Endothelial cell of umbilical vein (primary cell): ENCODE measurements at regions not wholly inside any gene's neighbourhood (a gene's known extent, or its start where the extent isn't known, plus 50 kb on each side); places are given as distances from the start of the nearest gene placed in this dataset.
"Not testable (repeated sequence)": the region's sequence is repeated elsewhere in the genome, so short reads cannot be mapped to it uniquely, and the experiment has no call there.

Experiments used
- BruUV-seq: library from RNA; stranded (reverse); fragments of 400-500 nt; replicated peaks from 2 replicates; lab custom pipeline; 2021; lab: Mats Ljungman, UMichigan
- CTCF ChIA-PET: fragments of 300-600, 350-600 bp; sonication (Branson Sonifier 250); formaldehyde crosslinking; loops from one replicate; lab custom pipeline; 2021; ENCODE audit warnings: antibody characterized with exemption, inconsistent platforms; lab: Charles Lee
- POLR2A ChIA-PET: fragments of 300-600, 350-600 bp; sonication (Branson Sonifier 250); formaldehyde crosslinking; loops from one replicate; lab custom pipeline; 2021; ENCODE audit warnings: antibody characterized with exemption, inconsistent platforms; lab: Charles Lee
- DNase-seq: peaks from one replicate; pipeline ENCODE4 v3.0.0-alpha.2; 2011; ENCODE audit warnings: low read depth, low spot score
- FAIRE-seq: peaks from 2 replicates; lab custom pipeline; 2011; peaks lifted over from hg19 to GRCh38; lab: Jason Lieb, UNC
- H2AFZ ChIP-seq: 2 replicates; pipeline ENCODE4 v1.6.0; 2012; ENCODE audit warnings: low read depth, low read length, control low read depth, inconsistent platforms
- H3K27ac ChIP-seq: 2 replicates; pipeline ENCODE4 v1.5.1; 2011; ENCODE audit warnings: low read depth, mild to moderate bottlenecking, control low read depth, low read length, moderate library complexity; ENCODE audit not compliant: insufficient read depth
- H3K27me3 ChIP-seq, 2 experiments: 2 replicates each; pipeline versions ENCODE4 v1.6.0 to v1.6.1; 2011; ENCODE audit warnings: low read length in 2 of 2, mixed read lengths in 1 of 2; ENCODE audit not compliant: control insufficient read depth in 2 of 2, insufficient read depth in 2 of 2
- H3K36me3 ChIP-seq, 2 experiments: 2 replicates in 1 of 2; 3 replicates in 1 of 2; pipeline ENCODE4 v1.5.1; 2011; ENCODE audit warnings: low read length in 2 of 2, mild to moderate bottlenecking in 1 of 2, moderate library complexity in 1 of 2; ENCODE audit not compliant: control insufficient read depth in 2 of 2, insufficient read depth in 2 of 2; ENCODE audit errors: extremely low read depth in 1 of 2
- H3K4me1 ChIP-seq: 3 replicates; pipeline ENCODE4 v1.5.1; 2011; ENCODE audit warnings: mild to moderate bottlenecking, low read length; ENCODE audit not compliant: control insufficient read depth, insufficient read depth; ENCODE audit errors: extremely low read depth
- H3K4me2 ChIP-seq: 2 replicates; pipeline ENCODE4 v1.6.1; 2011; ENCODE audit warnings: low read length, control low read depth, mixed read lengths; ENCODE audit not compliant: insufficient read depth
- H3K4me3 ChIP-seq, 3 experiments: fragments of 200-600 bp in 1 of 3; sonication (generic), shearing (Covaris generic) in 1 of 3; replicated peaks in 1 of 3; 2 replicates each; pipeline ENCODE4 v1.5.1; 2011 to 2016; ENCODE audit warnings: control low read depth in 3 of 3, low read length in 3 of 3, mild to moderate bottlenecking in 2 of 3, inconsistent platforms in 1 of 3, low read depth in 1 of 3, moderate library complexity in 1 of 3; ENCODE audit not compliant: insufficient read depth in 1 of 3
- H3K79me2 ChIP-seq: 2 replicates; pipeline ENCODE4 v1.6.0; 2012; ENCODE audit warnings: low read length, inconsistent platforms; ENCODE audit not compliant: control insufficient read depth, insufficient read depth
- H3K9ac ChIP-seq: replicated peaks from 2 replicates; pipeline ENCODE3; 2011; ENCODE audit warnings: low read length, control low read depth; ENCODE audit not compliant: insufficient read depth; ENCODE audit errors: extremely low read depth
- H3K9me1 ChIP-seq: replicated peaks from 3 replicates; pipeline ENCODE4 v1.6.0; 2011; ENCODE audit warnings: mild to moderate bottlenecking, low read length; ENCODE audit not compliant: control insufficient read depth, insufficient read depth; ENCODE audit errors: extremely low read depth
- H3K9me3 ChIP-seq: replicated peaks from 2 replicates; pipeline ENCODE4 v1.5.1; 2012; ENCODE audit warnings: low read length, inconsistent platforms; ENCODE audit not compliant: control insufficient read depth, insufficient read depth
- H4K20me1 ChIP-seq: replicated peaks from 2 replicates; pipeline ENCODE3; 2011; ENCODE audit warnings: mild to moderate bottlenecking, low read length; ENCODE audit not compliant: control insufficient read depth, insufficient read depth; ENCODE audit errors: extremely low read depth
- CTCF ChIP-seq, 2 donors: IDR thresholded peaks; 1 replicate in 1 of 2; 2 replicates in 1 of 2; pipeline ENCODE4 v1.5.1; 2011; ENCODE audit warnings: low read length in 2 of 2, mild to moderate bottlenecking in 2 of 2, moderate library complexity in 2 of 2, control low read depth in 1 of 2, inconsistent platforms in 1 of 2, low read depth in 1 of 2; ENCODE audit not compliant: insufficient read depth in 1 of 2; ENCODE audit errors: extremely low read depth in 1 of 2
- EZH2 ChIP-seq: IDR thresholded peaks from 2 replicates; pipeline ENCODE4 v1.6.1; 2012; ENCODE audit warnings: borderline replicate concordance, low read depth, mild to moderate bottlenecking, moderate library complexity, low read length, inconsistent platforms; ENCODE audit not compliant: severe bottlenecking
- FOS ChIP-seq: IDR thresholded peaks from 2 replicates; pipeline ENCODE4 v1.6.1; 2011; ENCODE audit warnings: mild to moderate bottlenecking, low read length, moderate library complexity, borderline replicate concordance; ENCODE audit not compliant: insufficient read depth
- GATA2 ChIP-seq: IDR thresholded peaks from 2 replicates; pipeline ENCODE4 v1.7.0; 2011; ENCODE audit warnings: low read depth, mild to moderate bottlenecking, moderate library complexity, mixed read lengths, low read length; ENCODE audit not compliant: insufficient read length, insufficient read depth
- MAX ChIP-seq: IDR thresholded peaks from 2 replicates; pipeline ENCODE4 v1.6.1; 2011; ENCODE audit not compliant: insufficient read depth, insufficient read length
- POLR2A ChIP-seq: IDR thresholded peaks from 2 replicates; pipeline ENCODE4 v1.6.1; 2012; ENCODE audit warnings: low read depth, mild to moderate bottlenecking, control low read depth, low read length
- POLR2AphosphoS5 ChIP-seq: IDR thresholded peaks from 2 replicates; pipeline ENCODE4 v1.6.1; 2012; ENCODE audit warnings: low read depth, mild to moderate bottlenecking, control low read depth, low read length, moderate library complexity; ENCODE audit not compliant: insufficient read depth
- dilution Hi-C: fragments of 300-500 bp; cut with MboI; formaldehyde crosslinking; loops from one replicate; pipeline ENCODE4 v1.15.0; 2019; ENCODE audit warnings: low sequenced_read_pairs; ENCODE audit not compliant: extremely low pct_ligation_motif_present
- intact Hi-C: fragments of 100-400 bp; cut with micrococcal nuclease; formaldehyde crosslinking; loops from one replicate; pipeline ENCODE4 v1.10.0; 2022

- DNase-seq = no peak
- Histone ChIP-seq H2AFZ (no peak overlapping the region), H3K4me1 (no peaks in the 10 kb centered on the region), H3K27me3 (peaks cover 2% of the 10 kb centered on the region in 2 experiments), H3K9ac (no peak overlapping the region), H3K36me3 (no peaks in the 10 kb centered on the region), H3K9me3 (no peaks in the 10 kb centered on the region), H4K20me1 (no peaks in the 10 kb centered on the region), H3K27ac (no peak overlapping the region), H3K9me1 (no peaks in the 10 kb centered on the region), H3K4me2 (no peak overlapping the region), H3K79me2 (no peaks in the 10 kb centered on the region), H3K4me3 (no peak overlapping the region)
- no TSS peak for BruUV-seq
- POLR2A ChIA-PET = no interaction called here
- intact Hi-C loops (no loop called here), dilution Hi-C loops (no loop called here)
- TF ChIP-seq CTCF (IDR thresholded peaks at IDR 0.05; ENCODE audit: extremely low read depth in 1 of 2, insufficient read depth in 1 of 2, low read depth in 1 of 2, low read length in 2 of 2) (no peak), POLR2A (no peak), GATA2 (no peak), MAX (no peak), POLR2AphosphoS5 (no peak), EZH2 (no peak), FOS (no peak)
- CTCF ChIA-PET = interaction anchor here (1.4 to 4.2 kb wide), 2 partner anchors 10 kb away, joined by 4 to 20 read pairs; no protein-coding TSS in a partner anchor
- no peak for FAIRE-seq
Measured at GRCh38 chr3:185992831-185993374, 55.1 kb upstream of the TRA2B start.

- H4K20me1 ChIP-seq, FAIRE-seq, H3K9me3 ChIP-seq, BruUV-seq, POLR2A ChIA-PET, H3K4me3 ChIP-seq, H3K4me2 ChIP-seq, dilution Hi-C loops, H3K9ac ChIP-seq, H3K27me3 ChIP-seq, H3K9me1 ChIP-seq, H2AFZ ChIP-seq, intact Hi-C loops, H3K36me3 ChIP-seq, DNase-seq, H3K79me2 ChIP-seq, H3K27ac ChIP-seq, H3K4me1 ChIP-seq: not testable (repeated sequence)
- CTCF ChIA-PET = interaction anchor here (1.2 to 4.9 kb wide), 3 partner anchors 286 to 624 kb away, joined by 4 to 27 read pairs (median 6); no protein-coding TSS in a partner anchor
Measured at GRCh38 chr3:185990995-185991394, 53.2 kb upstream of the TRA2B start.
